SU-DHL-6 (cell line): ENCODE measurements at regions not wholly inside any gene's neighbourhood (a gene's known extent, or its start where the extent isn't known, plus 50 kb on each side); places are given as distances from the start of the nearest gene placed in this dataset.

Experiments used
- H2AFZ ChIP-seq: fragments of 200-600 bp; sonication (generic); 2 replicates; pipeline ENCODE4 v1.6.1; 2014; ENCODE audit warnings: low read depth, mild to moderate bottlenecking, moderate library complexity, mixed read lengths, antibody characterized with exemption, low read length; ENCODE audit not compliant: severe bottlenecking
- H3F3A ChIP-seq: fragments of 200-600 bp; shearing (Covaris generic); 2 replicates; pipeline ENCODE4 v1.6.0; 2016; ENCODE audit warnings: antibody characterized with exemption, mild to moderate bottlenecking; ENCODE audit not compliant: insufficient read depth
- H3K27ac ChIP-seq: fragments of 200-600 bp; sonication (generic); 2 replicates; pipeline ENCODE4 v1.5.1; 2016; ENCODE audit warnings: low read depth, mild to moderate bottlenecking, low read length, moderate library complexity, mixed read lengths
- H3K27me3 ChIP-seq: fragments of 200-600 bp; sonication (generic), shearing (Covaris generic); 2 replicates; pipeline ENCODE4 v1.6.0; 2014; ENCODE audit warnings: mild to moderate bottlenecking, low read length
- H3K36me3 ChIP-seq: fragments of 200-600 bp; sonication (generic); 2 replicates; pipeline ENCODE4 v1.6.1; 2014; ENCODE audit warnings: mild to moderate bottlenecking, low read length, mixed read lengths
- H3K4me2 ChIP-seq: fragments of 300-600, 200-600 bp; shearing (Covaris generic), sonication (generic); 2 replicates; pipeline ENCODE4 v1.6.0; 2014; ENCODE audit warnings: low read length, low read depth, mild to moderate bottlenecking; ENCODE audit not compliant: poor library complexity, severe bottlenecking
- H3K4me3 ChIP-seq: fragments of 200-600 bp; sonication (generic); 2 replicates; pipeline ENCODE4 v1.5.1; 2014; ENCODE audit warnings: antibody characterized with exemption, low read length, mild to moderate bottlenecking, mixed read lengths; ENCODE audit not compliant: insufficient read depth, poor library complexity, severe bottlenecking
- H3K79me2 ChIP-seq: fragments of 200-600 bp; sonication (generic); 2 replicates; pipeline ENCODE4 v1.6.1; 2014; ENCODE audit warnings: mild to moderate bottlenecking, low read length, moderate library complexity; ENCODE audit not compliant: insufficient read depth
- H3K9ac ChIP-seq: fragments of 200-600 bp; sonication (generic); 2 replicates; pipeline ENCODE4 v1.7.0; 2014; ENCODE audit warnings: mild to moderate bottlenecking, low read length
- H3K9me2 ChIP-seq: fragments of 200-600 bp; sonication (generic); replicated peaks from 2 replicates; pipeline ENCODE4 v1.6.1; 2014; ENCODE audit warnings: low read length; ENCODE audit not compliant: insufficient read depth
- H3K9me3 ChIP-seq: fragments of 200-600 bp; sonication (generic); 2 replicates; pipeline ENCODE4 v1.6.1; 2014; ENCODE audit warnings: low read length, mixed read lengths; ENCODE audit not compliant: insufficient read depth
- H4K20me1 ChIP-seq: fragments of 200-600 bp; sonication (generic); 2 replicates; pipeline ENCODE4 v1.6.1; 2014; ENCODE audit warnings: low read depth, mild to moderate bottlenecking, antibody characterized with exemption, low read length, moderate library complexity, mixed read lengths
- EZH2phosphoT487 ChIP-seq: fragments of 200-600 bp; sonication (generic), shearing (Covaris generic); conservative IDR thresholded peaks from 2 replicates; pipeline ENCODE4 v1.6.1; 2018; ENCODE audit warnings: mild to moderate bottlenecking, antibody characterized with exemption, low read length, moderate library complexity, mixed read lengths
- TF ChIP-seq, protein P1 (sequence below): fragments of 200-600 bp; sonication (generic); IDR thresholded peaks from one replicate; pipeline ENCODE4 v1.5.1; 2017; ENCODE audit warnings: antibody characterized with exemption, mild to moderate bottlenecking, low read length, moderate library complexity; ENCODE audit not compliant: insufficient read depth, poor library complexity, severe bottlenecking

DNA sequence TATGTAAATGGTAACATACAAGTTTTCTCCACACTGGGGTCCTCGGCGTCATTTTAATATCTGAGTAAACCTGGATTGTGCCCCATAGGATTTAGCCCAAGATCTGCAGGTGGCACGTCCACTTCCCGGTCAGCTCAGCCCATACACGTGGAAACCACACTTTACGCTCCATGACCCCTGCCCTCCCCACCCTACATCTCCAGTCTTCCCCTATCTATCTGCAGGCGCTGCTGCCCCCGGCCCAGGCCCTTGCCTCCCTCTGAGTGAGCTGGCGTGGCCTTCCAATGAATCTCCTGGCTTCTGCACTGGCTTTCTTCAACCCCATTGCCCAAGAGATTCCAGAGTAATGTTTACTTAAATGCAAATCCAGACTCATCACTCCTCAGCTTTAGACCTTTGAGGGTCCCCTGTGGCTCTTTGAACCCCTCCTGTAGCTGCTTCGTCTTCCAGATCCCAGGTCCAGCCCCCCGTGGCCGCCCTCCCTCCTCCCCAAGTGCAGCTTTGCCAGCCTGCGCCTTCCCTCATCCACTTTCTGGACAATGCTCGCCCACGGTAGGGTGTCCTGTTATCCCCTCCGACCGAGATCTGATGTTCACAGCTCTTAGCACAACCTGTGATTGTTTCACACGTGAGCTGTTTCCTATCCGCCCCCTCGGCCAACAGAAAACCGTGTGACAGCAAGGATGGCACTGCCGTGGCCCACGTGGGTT lies 421.4 kb upstream of the SALL3 start:
- TF ChIP-seq, protein P1, sequence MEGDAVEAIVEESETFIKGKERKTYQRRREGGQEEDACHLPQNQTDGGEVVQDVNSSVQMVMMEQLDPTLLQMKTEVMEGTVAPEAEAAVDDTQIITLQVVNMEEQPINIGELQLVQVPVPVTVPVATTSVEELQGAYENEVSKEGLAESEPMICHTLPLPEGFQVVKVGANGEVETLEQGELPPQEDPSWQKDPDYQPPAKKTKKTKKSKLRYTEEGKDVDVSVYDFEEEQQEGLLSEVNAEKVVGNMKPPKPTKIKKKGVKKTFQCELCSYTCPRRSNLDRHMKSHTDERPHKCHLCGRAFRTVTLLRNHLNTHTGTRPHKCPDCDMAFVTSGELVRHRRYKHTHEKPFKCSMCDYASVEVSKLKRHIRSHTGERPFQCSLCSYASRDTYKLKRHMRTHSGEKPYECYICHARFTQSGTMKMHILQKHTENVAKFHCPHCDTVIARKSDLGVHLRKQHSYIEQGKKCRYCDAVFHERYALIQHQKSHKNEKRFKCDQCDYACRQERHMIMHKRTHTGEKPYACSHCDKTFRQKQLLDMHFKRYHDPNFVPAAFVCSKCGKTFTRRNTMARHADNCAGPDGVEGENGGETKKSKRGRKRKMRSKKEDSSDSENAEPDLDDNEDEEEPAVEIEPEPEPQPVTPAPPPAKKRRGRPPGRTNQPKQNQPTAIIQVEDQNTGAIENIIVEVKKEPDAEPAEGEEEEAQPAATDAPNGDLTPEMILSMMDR, result no peak
- TF ChIP-seq EZH2phosphoT487, result no peak
- no peaks in the 10 kb centered on the region for H3K36me3 ChIP-seq
- H3K27ac ChIP-seq, result no peak overlapping the region
- H2AFZ ChIP-seq, result no peak overlapping the region
- H3K9ac ChIP-seq, result no peak overlapping the region
- no peak overlapping the region for H3K4me3 ChIP-seq
- H4K20me1 ChIP-seq, result no peaks in the 10 kb centered on the region
- no peaks in the 10 kb centered on the region for H3F3A ChIP-seq
- H3K9me3 ChIP-seq, result no peaks in the 10 kb centered on the region
- no peaks in the 10 kb centered on the region for H3K9me2 ChIP-seq
- no peak overlapping the region for H3K4me2 ChIP-seq
- no peaks in the 10 kb centered on the region for H3K79me2 ChIP-seq
- no peaks in the 10 kb centered on the region for H3K27me3 ChIP-seq

DNA sequence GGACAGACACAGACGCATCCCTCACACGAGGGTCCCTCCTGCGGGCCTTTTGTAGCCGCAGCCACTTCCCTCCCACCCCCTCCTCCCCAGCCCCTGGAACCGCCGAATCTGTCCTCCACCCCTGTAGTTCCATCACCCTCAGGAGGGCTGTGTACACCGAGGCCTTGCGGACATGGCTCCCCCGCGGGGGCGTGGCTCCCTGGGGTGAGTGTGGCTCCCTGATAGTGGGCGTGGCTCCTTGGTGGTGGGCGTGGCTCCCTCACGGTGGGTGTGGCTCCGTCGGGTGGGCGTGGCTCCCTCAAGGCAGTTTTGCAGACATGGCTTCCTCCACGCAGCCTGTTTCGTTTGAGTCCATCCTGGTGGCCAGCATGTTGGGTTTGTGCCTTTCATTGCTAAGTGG lies 420.7 kb upstream of the SALL3 start:
- TF ChIP-seq, protein P1, result no peak
- no peak for TF ChIP-seq EZH2phosphoT487
- H3F3A ChIP-seq, result no peaks in the 10 kb centered on the region

DNA sequence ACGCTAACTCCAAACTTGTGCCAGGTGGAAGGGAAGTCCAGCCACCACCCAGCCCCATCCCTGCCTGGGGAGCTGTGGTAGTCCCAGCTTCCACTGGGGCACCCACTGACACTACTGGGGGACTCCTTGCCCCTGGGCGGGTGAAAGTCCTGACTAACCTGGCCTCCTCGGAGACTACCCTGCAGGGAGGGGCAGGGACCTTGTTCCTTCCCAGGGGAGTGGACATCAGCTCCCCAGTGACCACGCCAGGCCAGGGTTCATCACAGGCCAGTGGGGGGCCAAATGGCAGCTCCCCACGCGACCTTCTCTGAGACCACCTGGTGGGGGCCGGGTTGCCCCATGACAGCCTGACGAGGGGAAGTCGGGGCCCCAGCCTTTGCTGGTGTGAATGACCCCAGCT lies 420.0 kb upstream of the SALL3 start:
- no peak overlapping the region for H3K27ac ChIP-seq
- no peak overlapping the region for H3K4me2 ChIP-seq
- no peaks in the 10 kb centered on the region for H3K9me2 ChIP-seq
- no peaks in the 10 kb centered on the region for H4K20me1 ChIP-seq
- H2AFZ ChIP-seq, result no peak overlapping the region
- no peak overlapping the region for H3K9ac ChIP-seq
- H3K9me3 ChIP-seq, result no peaks in the 10 kb centered on the region
- no peaks in the 10 kb centered on the region for H3K36me3 ChIP-seq
- no peak for TF ChIP-seq EZH2phosphoT487
- TF ChIP-seq, protein P1, result no peak
- no peaks in the 10 kb centered on the region for H3F3A ChIP-seq
- no peaks in the 10 kb centered on the region for H3K79me2 ChIP-seq
- no peak overlapping the region for H3K4me3 ChIP-seq
- no peaks in the 10 kb centered on the region for H3K27me3 ChIP-seq

More for the DNA sequence above, 420.7 kb upstream of the SALL3 start:
- Histone ChIP-seq H3K9me3 (no peaks in the 10 kb centered on the region), H3K79me2 (no peaks in the 10 kb centered on the region), H3K9ac (no peak overlapping the region), H3K36me3 (no peaks in the 10 kb centered on the region), H2AFZ (no peak overlapping the region), H4K20me1 (no peaks in the 10 kb centered on the region), H3K4me2 (no peak overlapping the region), H3K27ac (no peak overlapping the region), H3K9me2 (no peaks in the 10 kb centered on the region), H3K27me3 (no peaks in the 10 kb centered on the region), H3K4me3 (no peak overlapping the region)
